H1 (cell line): ENCODE measurements at regions not wholly inside any gene's neighbourhood (a gene's known extent, or its start where the extent isn't known, plus 50 kb on each side); places are given as distances from the start of the nearest gene placed in this dataset.
"Not testable (repeated sequence)": the region's sequence is repeated elsewhere in the genome, so short reads cannot be mapped to it uniquely, and the experiment has no call there.

Source experiments
- CTCF ChIA-PET: fragments of 300-600 bp; sonication (Branson Sonifier 250); formaldehyde crosslinking; loops from one replicate; lab custom pipeline; 2021; ENCODE audit not compliant: partially characterized antibody; lab: Charles Lee
- POLR2A ChIA-PET: fragments of 300-600 bp; sonication (Branson Sonifier 250); formaldehyde crosslinking; loops from one replicate; lab custom pipeline; 2021; ENCODE audit warnings: inconsistent platforms; ENCODE audit not compliant: partially characterized antibody; lab: Charles Lee
- DNase-seq, 2 experiments: peaks; one replicate each; pipeline versions ENCODE4 v3.0.0 to v3.0.0-alpha.2; 2010 to 2022; ENCODE audit warnings: low spot score in 2 of 2, low read depth in 1 of 2, mixed read lengths in 1 of 2
- FAIRE-seq: peaks from 2 replicates; lab custom pipeline; 2011; peaks lifted over from hg19 to GRCh38; lab: Jason Lieb, UNC
- H2AFZ ChIP-seq: 2 replicates; pipeline ENCODE4 v1.8.1; 2012; ENCODE audit warnings: low read length, inconsistent platforms
- H2AK5ac ChIP-seq: 2 replicates; pipeline ENCODE4 v1.6.1; 2013; ENCODE audit warnings: low read depth, low read length
- H2BK120ac ChIP-seq: replicated peaks from 2 replicates; pipeline ENCODE3; 2013; ENCODE audit warnings: low read depth, low read length, inconsistent platforms
- H2BK12ac ChIP-seq: 2 replicates; pipeline ENCODE4 v1.6.1; 2013; ENCODE audit warnings: low read depth, low read length
- H2BK15ac ChIP-seq: 2 replicates; pipeline ENCODE4 v1.6.1; 2013; ENCODE audit warnings: low read length
- H2BK20ac ChIP-seq: 2 replicates; pipeline ENCODE4 v1.6.1; 2013; ENCODE audit warnings: low read length
- H2BK5ac ChIP-seq: 2 replicates; pipeline ENCODE4 v1.6.1; 2013; ENCODE audit warnings: low read depth, low read length
- H3K14ac ChIP-seq: 2 replicates; pipeline ENCODE4 v1.6.1; 2013; ENCODE audit warnings: inconsistent platforms; ENCODE audit not compliant: insufficient read length
- H3K18ac ChIP-seq: 2 replicates; pipeline ENCODE4 v1.6.1; 2013; ENCODE audit warnings: low read length; ENCODE audit errors: extremely low read depth
- H3K23ac ChIP-seq: 2 replicates; pipeline ENCODE4 v1.6.1; 2013; ENCODE audit warnings: inconsistent platforms; ENCODE audit not compliant: insufficient read length
- H3K23me2 ChIP-seq: 2 replicates; pipeline ENCODE4 v1.6.1; 2013; ENCODE audit warnings: low read depth, low read length
- H3K27ac ChIP-seq: 2 replicates; pipeline ENCODE4 v1.6.1; 2011; ENCODE audit warnings: low read depth, low read length, inconsistent platforms
- H3K27me3 ChIP-seq, 4 experiments: replicated peaks in 1 of 4; 1 replicate in 1 of 4; 2 replicates in 3 of 4; pipeline versions ENCODE4 v1.6.1 to v1.8.1; 2011 to 2013; ENCODE audit warnings: low read length in 3 of 4, mild to moderate bottlenecking in 3 of 4, inconsistent platforms in 2 of 4, mixed read lengths in 2 of 4, moderate library complexity in 1 of 4; ENCODE audit not compliant: control insufficient read depth in 3 of 4, insufficient read depth in 3 of 4; ENCODE audit errors: extremely low read depth in 1 of 4
- H3K36me3 ChIP-seq, 4 experiments: 2 replicates each; pipeline versions ENCODE4 v1.6.1 to v1.8.1; 2011 to 2013; ENCODE audit warnings: mild to moderate bottlenecking in 4 of 4, low read length in 3 of 4, moderate library complexity in 2 of 4, control low read depth in 1 of 4, inconsistent platforms in 1 of 4; ENCODE audit not compliant: insufficient read depth in 4 of 4, control insufficient read depth in 2 of 4
- H3K4ac ChIP-seq: replicated peaks from 2 replicates; pipeline ENCODE3; 2013; ENCODE audit warnings: low read length, low read depth, mixed read lengths, inconsistent platforms; ENCODE audit not compliant: insufficient read length
- H3K4me1 ChIP-seq, 4 experiments: replicated peaks in 1 of 4; 1 replicate in 1 of 4; 2 replicates in 3 of 4; pipeline versions ENCODE4 v1.6.1 to v1.8.1; 2011 to 2013; ENCODE audit warnings: low read length in 3 of 4, inconsistent platforms in 2 of 4, mixed read lengths in 1 of 4; ENCODE audit not compliant: insufficient read depth in 4 of 4, control insufficient read depth in 3 of 4
- H3K4me2 ChIP-seq, 2 experiments: 2 replicates each; pipeline versions ENCODE4 v1.6.1 to v1.8.1; 2011 to 2013; ENCODE audit warnings: low read depth in 2 of 2, low read length in 2 of 2, control low read depth in 1 of 2, inconsistent platforms in 1 of 2, mild to moderate bottlenecking in 1 of 2; ENCODE audit not compliant: insufficient read depth in 1 of 2
- H3K4me3 ChIP-seq, 4 experiments: fragments of 200-600, 300-600 bp in 1 of 4; sonication (generic), shearing (Covaris generic), sonication (Bioruptor Twin) in 1 of 4; 2 replicates each; pipeline versions ENCODE4 v1.5.1 to v1.8.1; 2011 to 2016; ENCODE audit warnings: low read length in 4 of 4, low read depth in 3 of 4, control low read depth in 2 of 4, inconsistent platforms in 2 of 4, mild to moderate bottlenecking in 2 of 4, mixed read lengths in 1 of 4, moderate library complexity in 1 of 4; ENCODE audit not compliant: insufficient read depth in 2 of 4; ENCODE audit errors: extremely low read depth in 1 of 4
- H3K56ac ChIP-seq: replicated peaks from 2 replicates; pipeline ENCODE3; 2013; ENCODE audit warnings: low read depth, mild to moderate bottlenecking, mixed read lengths, low read length, inconsistent platforms; ENCODE audit not compliant: insufficient read length
- H3K79me1 ChIP-seq: 2 replicates; pipeline ENCODE4 v1.6.1; 2013; ENCODE audit warnings: low read depth, low read length, control low read depth
- H3K79me2 ChIP-seq, 2 experiments: 2 replicates each; pipeline versions ENCODE4 v1.6.1 to v1.8.1; 2012 to 2013; ENCODE audit warnings: low read length in 2 of 2, mild to moderate bottlenecking in 2 of 2, inconsistent platforms in 1 of 2; ENCODE audit not compliant: insufficient read depth in 2 of 2, control insufficient read depth in 1 of 2
- H3K9ac ChIP-seq, 4 experiments: replicated peaks in 1 of 4; 1 replicate in 1 of 4; 2 replicates in 3 of 4; pipeline versions ENCODE4 v1.6.1 to v1.8.1; 2011 to 2013; ENCODE audit warnings: low read depth in 3 of 4, low read length in 3 of 4, control low read depth in 2 of 4, mild to moderate bottlenecking in 2 of 4, moderate library complexity in 2 of 4, inconsistent platforms in 1 of 4; ENCODE audit errors: extremely low read depth in 1 of 4
- H3K9me3 ChIP-seq, 2 experiments: 2 replicates each; pipeline versions ENCODE4 v1.6.1 to v1.8.1; 2012 to 2013; ENCODE audit warnings: mild to moderate bottlenecking in 2 of 2, moderate library complexity in 2 of 2, control low read depth in 1 of 2, inconsistent platforms in 1 of 2, low read depth in 1 of 2, low read length in 1 of 2, mixed read lengths in 1 of 2; ENCODE audit not compliant: insufficient read depth in 2 of 2
- H4K20me1 ChIP-seq, 2 experiments: replicated peaks in 1 of 2; 2 replicates each; pipeline versions ENCODE3 to v1.8.1; 2011 to 2013; ENCODE audit warnings: inconsistent platforms in 2 of 2, low read length in 2 of 2, mild to moderate bottlenecking in 1 of 2; ENCODE audit not compliant: insufficient read depth in 2 of 2, control insufficient read depth in 1 of 2
- H4K5ac ChIP-seq: 2 replicates; pipeline ENCODE4 v1.6.1; 2013; ENCODE audit warnings: low read length, low read depth, mixed read lengths, inconsistent platforms; ENCODE audit not compliant: insufficient read length
- H4K8ac ChIP-seq: 2 replicates; pipeline ENCODE4 v1.8.0; 2013; ENCODE audit warnings: mild to moderate bottlenecking, moderate library complexity, low read length, inconsistent platforms; ENCODE audit not compliant: insufficient read depth; ENCODE audit errors: extremely low read depth
- H4K91ac ChIP-seq: replicated peaks from 2 replicates; pipeline ENCODE3; 2013; ENCODE audit warnings: low read length, mixed read lengths, inconsistent platforms; ENCODE audit not compliant: insufficient read length
- WGBS, 2 experiments: shearing (Covaris generic) in 1 of 2; methylation state at CpG; one replicate each; pipeline versions ENCODE4 v1.1.6 to v1.1.7; 2013 to 2015; ENCODE audit warnings: low lambda C conversion rate in 2 of 2, mixed read lengths in 2 of 2, inconsistent platforms in 1 of 2, low coverage in 1 of 2, missing lambda C conversion rate in 1 of 2; ENCODE audit not compliant: insufficient replicate concordance in 2 of 2, insufficient coverage in 1 of 2, insufficient read length in 1 of 2; ENCODE audit errors: extremely low coverage in 1 of 2, missing lambda C conversion rate in 1 of 2; 5-methylcytosine and 5-hydroxymethylcytosine counted together

- DNase-seq, POLR2A ChIA-PET, H4K20me1 ChIP-seq, H3K36me3 ChIP-seq, H2BK15ac ChIP-seq, H4K8ac ChIP-seq, H3K79me1 ChIP-seq, H3K56ac ChIP-seq, H2BK20ac ChIP-seq, H3K23me2 ChIP-seq, H4K5ac ChIP-seq, H3K4me2 ChIP-seq, H2AFZ ChIP-seq, H3K9ac ChIP-seq, H3K79me2 ChIP-seq, H3K4ac ChIP-seq, H2BK120ac ChIP-seq, H3K4me1 ChIP-seq, H2AK5ac ChIP-seq, H3K9me3 ChIP-seq, H2BK12ac ChIP-seq, H3K14ac ChIP-seq, H3K4me3 ChIP-seq, FAIRE-seq, H3K18ac ChIP-seq, H3K23ac ChIP-seq, H3K27me3 ChIP-seq, H2BK5ac ChIP-seq, H3K27ac ChIP-seq, H4K91ac ChIP-seq: not testable (repeated sequence)
- WGBS, 2 experiments, result 92% methylated on average over 17 of the region's 17 CpGs; no CpG with 5 or more reads in 1 of the 2 experiments
- CTCF ChIA-PET, result interaction anchor here (0.9 to 1.8 kb wide), 3 partner anchors 8 to 100 kb away, joined by 3 to 6 read pairs (median 3); no protein-coding TSS in a partner anchor
Measured at GRCh38 chr4:154907345-154908045, 126.4 kb downstream of the RBM46 start.
